ENCODE measurements at regions not wholly inside any gene's neighbourhood (a gene's known extent, or its start where the extent isn't known, plus 50 kb on each side); places are given as distances from the start of the nearest gene placed in this dataset.

- Histone ChIP-seq H3K9me3 (no peaks in the 10 kb centered on the region), H3K4me3 (no peak overlapping the region), H3K36me3 (no peaks in the 10 kb centered on the region), H3K4me1 (no peaks in the 10 kb centered on the region), H3K27me3 (peaks cover 0 to 5% (median 0%) of the 10 kb centered on the region in 9 donors), H3K27ac (no peak overlapping the region)
- TF ChIP-seq POLR2A (IDR thresholded peaks at IDR 0.05), result no peak
- no peak for TF ChIP-seq CTCF (IDR thresholded peaks at IDR 0.05)
- DNase-seq, result no peak
- intact Hi-C loops (cut with DNase I), result no loop called here
- 55 to 78% (median 76%) methylated on average over 3 of the region's 3 CpGs for WGBS, 4 donors
- ATAC-seq, result no peak
These were observed 303.8 kb upstream of the ASIC2 start for GRCh38 chr17:33596899-33597298.

GRCh38 chr17:33598797-33599196 lies 305.7 kb upstream of the ASIC2 start:
- H3K27me3 ChIP-seq, result peaks cover 0 to 6% (median 0%) of the 10 kb centered on the region in 9 donors
- H3K4me1 ChIP-seq, result no peaks in the 10 kb centered on the region
- DNase-seq, result no peak
- no peak overlapping the region for H3K4me3 ChIP-seq
- no peaks in the 10 kb centered on the region for H3K36me3 ChIP-seq
- H3K9me3 ChIP-seq, result no peaks in the 10 kb centered on the region
- intact Hi-C loops (cut with DNase I), result no loop called here
- ATAC-seq, result no peak
- no peak for TF ChIP-seq CTCF (IDR thresholded peaks at IDR 0.05)
- TF ChIP-seq POLR2A (IDR thresholded peaks at IDR 0.05), result no peak
- WGBS, 4 donors, result 87 to 97% (median 94%) methylated on average over 2 of the region's 2 CpGs
- H3K27ac ChIP-seq, result no peak overlapping the region

- intact Hi-C loops (cut with DNase I), result loop anchor here in 1 of 10 donors (10.0 kb wide), 1 partner anchor 52 kb away; no protein-coding TSS in a partner anchor
- H3K9me3 ChIP-seq, result no peaks in the 10 kb centered on the region
- DNase-seq (no peak), ATAC-seq (no peak)
- no peak for TF ChIP-seq POLR2A (IDR thresholded peaks at IDR 0.05)
- TF ChIP-seq CTCF (IDR thresholded peaks at IDR 0.05), result no peak
- H3K36me3 ChIP-seq, result no peaks in the 10 kb centered on the region
- H3K4me1 ChIP-seq, result no peaks in the 10 kb centered on the region
- no peak overlapping the region for H3K4me3 ChIP-seq
- WGBS, 4 donors, result 0 to 24% (median 15%) methylated on average over 1 of the region's 1 CpG
- no peak overlapping the region for H3K27ac ChIP-seq
- peaks cover 0 to 29% (median 0%) of the 10 kb centered on the region in 9 donors for H3K27me3 ChIP-seq
These were observed 309.9 kb upstream of the ASIC2 start for GRCh38 chr17:33602981-33603380.

GRCh38 chr17:33603789-33604188 lies 310.7 kb upstream of the ASIC2 start:
- DNase-seq (no peak), ATAC-seq (no peak)
- peaks cover 0 to 29% (median 0%) of the 10 kb centered on the region in 9 donors for H3K27me3 ChIP-seq
- no peak overlapping the region for H3K4me3 ChIP-seq
- intact Hi-C loops (cut with DNase I), result loop anchor here in 1 of 10 donors (10.0 kb wide), 1 partner anchor 51 kb away; no protein-coding TSS in a partner anchor
- no peaks in the 10 kb centered on the region for H3K4me1 ChIP-seq
- TF ChIP-seq CTCF (IDR thresholded peaks at IDR 0.05), result no peak
- TF ChIP-seq POLR2A (IDR thresholded peaks at IDR 0.05), result no peak
- H3K36me3 ChIP-seq, result no peaks in the 10 kb centered on the region
- 41 to 52% (median 50%) methylated on average over 2 of the region's 2 CpGs for WGBS, 4 donors
- no peaks in the 10 kb centered on the region for H3K9me3 ChIP-seq
- no peak overlapping the region for H3K27ac ChIP-seq

Data from heart left ventricle (tissue), 16 donors.